ENCODE measurements at regions not wholly inside any gene's neighbourhood (a gene's known extent, or its start where the extent isn't known, plus 50 kb on each side); places are given as distances from the start of the nearest gene placed in this dataset.

GRCh38 chr2:235162082-235162836 is 210.4 kb downstream of the SH3BP4 start:
- Histone ChIP-seq H3K56ac (replicated peaks; ENCODE audit: insufficient read length, low read depth, low read length) (no peak overlapping the region), H2AK5ac (ENCODE audit: low read depth, low read length) (no peak overlapping the region), H2BK15ac (ENCODE audit: low read length) (no peak overlapping the region), H3K27ac (ENCODE audit: low read depth, low read length) (no peak overlapping the region), H3K27me3 (replicated peaks in 1 of 4; ENCODE audit: control insufficient read depth in 3 of 4, extremely low read depth in 1 of 4, insufficient read depth in 3 of 4, low read length in 3 of 4) (0 out of 7 replicates have a peak, but pooled peaks cover 0 to 3% (median 0%) of the 10 kb centered on the region in 4 experiments), H3K79me2 (ENCODE audit: control insufficient read depth in 1 of 2, insufficient read depth in 2 of 2, low read length in 2 of 2) (no peaks in the 10 kb centered on the region), H3K4me2 (ENCODE audit: insufficient read depth in 1 of 2, low read depth in 2 of 2, low read length in 2 of 2) (no peak overlapping the region), H3K18ac (ENCODE audit: extremely low read depth, low read length) (no peak overlapping the region), H3K9ac (replicated peaks in 1 of 4; ENCODE audit: extremely low read depth in 1 of 4, low read depth in 3 of 4, low read length in 3 of 4) (no peak overlapping the region), H3K23me2 (ENCODE audit: low read depth, low read length) (no peaks in the 10 kb centered on the region), H2BK120ac (replicated peaks; ENCODE audit: low read depth, low read length) (no peak overlapping the region), H2BK20ac (ENCODE audit: low read length) (no peak overlapping the region), H3K4ac (replicated peaks; ENCODE audit: insufficient read length, low read depth, low read length) (no peak overlapping the region), H4K8ac (ENCODE audit: extremely low read depth, insufficient read depth, low read length) (no peak overlapping the region), H2BK12ac (ENCODE audit: low read depth, low read length) (no peak overlapping the region), H3K9me3 (ENCODE audit: insufficient read depth in 2 of 2, low read depth in 1 of 2, low read length in 1 of 2) (peaks cover 2 to 6% of the 10 kb centered on the region in 2 experiments; a peak in 1 of 4 replicates), H3K79me1 (ENCODE audit: low read depth, low read length) (no peaks in the 10 kb centered on the region), H3K36me3 (ENCODE audit: control insufficient read depth in 2 of 4, insufficient read depth in 4 of 4, low read length in 3 of 4) (no peaks in the 10 kb centered on the region), H3K14ac (ENCODE audit: insufficient read length) (no peak overlapping the region), H2AFZ (ENCODE audit: low read length) (no peak overlapping the region), H3K4me3 (ENCODE audit: extremely low read depth in 1 of 4, insufficient read depth in 2 of 4, low read depth in 3 of 4, low read length in 4 of 4) (no peak overlapping the region), H2BK5ac (ENCODE audit: low read depth, low read length) (no peak overlapping the region), H4K5ac (ENCODE audit: insufficient read length, low read depth, low read length) (no peak overlapping the region), H3K4me1 (replicated peaks in 1 of 4; ENCODE audit: control insufficient read depth in 3 of 4, insufficient read depth in 4 of 4, low read length in 3 of 4) (peaks cover 3 to 10% (median 8%) of the 10 kb centered on the region in 4 experiments), H3K23ac (ENCODE audit: insufficient read length) (no peak overlapping the region), H4K20me1 (replicated peaks in 1 of 2; ENCODE audit: control insufficient read depth in 1 of 2, insufficient read depth in 2 of 2, low read length in 2 of 2) (no peaks in the 10 kb centered on the region), H4K91ac (replicated peaks; ENCODE audit: insufficient read length, low read length) (no peak overlapping the region)
- 78% methylated on average over 9 of the region's 9 CpGs; no CpG with 5 or more reads in 1 of the 2 experiments for WGBS, 2 experiments (ENCODE audit: extremely low coverage in 1 of 2, insufficient coverage in 1 of 2, insufficient read length in 1 of 2, insufficient replicate concordance in 2 of 2, low coverage in 1 of 2, low lambda C conversion rate in 2 of 2, missing lambda C conversion rate in 1 of 2)
- DNase-seq (ENCODE audit: low read depth in 1 of 2, low spot score in 2 of 2) (no peak), FAIRE-seq (no peak)
- ChIA-PET POLR2A (ENCODE audit: partially characterized antibody) (no interaction called here), CTCF (ENCODE audit: partially characterized antibody) (no interaction called here)
- TF ChIP-seq SP1 (IDR thresholded peaks at IDR 0.05; ENCODE audit: low read depth, low read length) (no peak), RFX5 (IDR thresholded peaks at IDR 0.05; ENCODE audit: borderline replicate concordance, low read depth, low read length) (no peak), POLR2AphosphoS5 (IDR thresholded peaks at IDR 0.05; ENCODE audit: low read depth, low read length) (no peak), RXRA (IDR thresholded peaks at IDR 0.05; ENCODE audit: insufficient read depth, low read depth, low read length) (no peak), CBX5 (IDR thresholded peaks at IDR 0.05; ENCODE audit: low read depth, low read length) (no peak)
- TF ChIP-seq, protein P1, sequence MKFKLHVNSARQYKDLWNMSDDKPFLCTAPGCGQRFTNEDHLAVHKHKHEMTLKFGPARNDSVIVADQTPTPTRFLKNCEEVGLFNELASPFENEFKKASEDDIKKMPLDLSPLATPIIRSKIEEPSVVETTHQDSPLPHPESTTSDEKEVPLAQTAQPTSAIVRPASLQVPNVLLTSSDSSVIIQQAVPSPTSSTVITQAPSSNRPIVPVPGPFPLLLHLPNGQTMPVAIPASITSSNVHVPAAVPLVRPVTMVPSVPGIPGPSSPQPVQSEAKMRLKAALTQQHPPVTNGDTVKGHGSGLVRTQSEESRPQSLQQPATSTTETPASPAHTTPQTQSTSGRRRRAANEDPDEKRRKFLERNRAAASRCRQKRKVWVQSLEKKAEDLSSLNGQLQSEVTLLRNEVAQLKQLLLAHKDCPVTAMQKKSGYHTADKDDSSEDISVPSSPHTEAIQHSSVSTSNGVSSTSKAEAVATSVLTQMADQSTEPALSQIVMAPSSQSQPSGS (IDR thresholded peaks at IDR 0.05; ENCODE audit: low read length) = no peak
